SK-N-SH treated with all-trans-retinoic acid at 6 μM for 48 hours (cell line): ENCODE measurements at regions not wholly inside any gene's neighbourhood (a gene's known extent, or its start where the extent isn't known, plus 50 kb on each side); places are given as distances from the start of the nearest gene placed in this dataset.

ENCODE experiments used
- ATAC-seq: fragments of 200-7000 bp; cut with Tn5 transposase; 3 replicates; pipeline ENCODE4 v1.9.1; 2020; ENCODE audit warnings: mild to moderate bottlenecking, moderate library complexity
- ARNTL ChIP-seq: fragments of 450-650 bp; formaldehyde crosslinking; IDR thresholded peaks from 2 replicates; pipeline ENCODE4 v1.5.0; 2020; ENCODE audit warnings: low read depth, mild to moderate bottlenecking, moderate library complexity, borderline replicate concordance
- BACH2 ChIP-seq: fragments of 250-450 bp; sonication (Bioruptor Pico); IDR thresholded peaks from 2 replicates; pipeline ENCODE4 v1.9.0; 2021; ENCODE audit warnings: mild to moderate bottlenecking, borderline replicate concordance
- CSDC2 ChIP-seq: fragments of 250-450 bp; sonication (Bioruptor Pico); IDR thresholded peaks from 2 replicates; pipeline ENCODE4 v1.5.0; 2020; ENCODE audit warnings: mild to moderate bottlenecking, moderate library complexity
- ESRRG ChIP-seq: fragments of 250-450 bp; sonication (Bioruptor Pico); IDR thresholded peaks from 2 replicates; pipeline ENCODE4 v1.6.1; 2021; ENCODE audit warnings: mild to moderate bottlenecking
- ISL1 ChIP-seq: fragments of 250-450 bp; sonication (Bioruptor Pico); IDR thresholded peaks from 2 replicates; pipeline ENCODE4 v2.1.2; 2022; ENCODE audit warnings: mild to moderate bottlenecking, moderate library complexity
- OSR1 ChIP-seq: fragments of 250-450 bp; sonication (Bioruptor Pico); IDR thresholded peaks from 2 replicates; pipeline ENCODE4 v1.8.0; 2022; ENCODE audit warnings: moderate library complexity, mild to moderate bottlenecking, inconsistent platforms
- PPARA ChIP-seq: fragments of 250-450 bp; sonication (Bioruptor Pico); IDR thresholded peaks from 2 replicates; pipeline ENCODE4 v1.5.0; 2020; ENCODE audit warnings: mild to moderate bottlenecking, borderline replicate concordance
- SNAI2 ChIP-seq: fragments of 250-450 bp; sonication (Bioruptor Pico); IDR thresholded peaks from 2 replicates; pipeline ENCODE4 v1.5.0; 2020; ENCODE audit warnings: mild to moderate bottlenecking, moderate library complexity
- TCF4 ChIP-seq: fragments of 250-450 bp; sonication (Bioruptor Pico); IDR thresholded peaks from 2 replicates; pipeline ENCODE4 v1.8.0; 2021; ENCODE audit warnings: mild to moderate bottlenecking, moderate library complexity, borderline replicate concordance
- ZC3H10 ChIP-seq: fragments of 250-450 bp; sonication (Bioruptor Pico); IDR thresholded peaks from 2 replicates; pipeline ENCODE4 v1.5.1; 2021; ENCODE audit warnings: mild to moderate bottlenecking, moderate library complexity
- ZFP3 ChIP-seq: fragments of 250-450 bp; sonication (Bioruptor Pico); IDR thresholded peaks from 2 replicates; pipeline ENCODE4 v1.5.0; 2020; ENCODE audit warnings: mild to moderate bottlenecking, moderate library complexity
- ZFP30 ChIP-seq: fragments of 450-650 bp; formaldehyde crosslinking; IDR thresholded peaks from 2 replicates; pipeline ENCODE4 v1.5.0; 2022; ENCODE audit warnings: mild to moderate bottlenecking, moderate library complexity
- ZNF565 ChIP-seq: fragments of 450-650 bp; formaldehyde crosslinking; conservative IDR thresholded peaks from 2 replicates; pipeline ENCODE4 v1.5.0; 2020; ENCODE audit warnings: low read depth, mild to moderate bottlenecking, moderate library complexity
- ZNF70 ChIP-seq: fragments of 450-650 bp; formaldehyde crosslinking; IDR thresholded peaks from 2 replicates; pipeline ENCODE4 v1.5.0; 2020; ENCODE audit warnings: mild to moderate bottlenecking, moderate library complexity
- ZNF8 ChIP-seq: fragments of 450-650 bp; formaldehyde crosslinking; IDR thresholded peaks from 2 replicates; pipeline ENCODE4 v1.5.0; 2020; ENCODE audit warnings: mild to moderate bottlenecking, moderate library complexity
- TF ChIP-seq, protein P1 (sequence below): fragments of 250-450 bp; sonication (Bioruptor Pico); IDR thresholded peaks from 2 replicates; pipeline ENCODE4 v1.5.1; 2021; ENCODE audit warnings: mild to moderate bottlenecking, moderate library complexity
- TF ChIP-seq, protein P2 (sequence below): fragments of 250-450 bp; sonication (Bioruptor Pico); IDR thresholded peaks from 2 replicates; pipeline ENCODE4 v1.5.0; 2020; ENCODE audit warnings: mild to moderate bottlenecking, moderate library complexity
- TF ChIP-seq, protein P3 (sequence below): fragments of 250-450 bp; sonication (Bioruptor Pico); IDR thresholded peaks from 2 replicates; pipeline ENCODE4 v1.8.0; 2020; ENCODE audit warnings: mild to moderate bottlenecking, moderate library complexity, borderline replicate concordance
- TF ChIP-seq, protein P4 (sequence below): fragments of 250-450 bp; sonication (Bioruptor Pico); IDR thresholded peaks from 2 replicates; pipeline ENCODE4 v1.5.1; 2020; ENCODE audit warnings: low read depth, mild to moderate bottlenecking, moderate library complexity
- TF ChIP-seq, protein P5 (sequence below): fragments of 250-450 bp; sonication (Bioruptor Pico); IDR thresholded peaks from 2 replicates; pipeline ENCODE4 v1.8.0; 2021; ENCODE audit warnings: low read depth, mild to moderate bottlenecking, moderate library complexity, borderline replicate concordance

DNA sequence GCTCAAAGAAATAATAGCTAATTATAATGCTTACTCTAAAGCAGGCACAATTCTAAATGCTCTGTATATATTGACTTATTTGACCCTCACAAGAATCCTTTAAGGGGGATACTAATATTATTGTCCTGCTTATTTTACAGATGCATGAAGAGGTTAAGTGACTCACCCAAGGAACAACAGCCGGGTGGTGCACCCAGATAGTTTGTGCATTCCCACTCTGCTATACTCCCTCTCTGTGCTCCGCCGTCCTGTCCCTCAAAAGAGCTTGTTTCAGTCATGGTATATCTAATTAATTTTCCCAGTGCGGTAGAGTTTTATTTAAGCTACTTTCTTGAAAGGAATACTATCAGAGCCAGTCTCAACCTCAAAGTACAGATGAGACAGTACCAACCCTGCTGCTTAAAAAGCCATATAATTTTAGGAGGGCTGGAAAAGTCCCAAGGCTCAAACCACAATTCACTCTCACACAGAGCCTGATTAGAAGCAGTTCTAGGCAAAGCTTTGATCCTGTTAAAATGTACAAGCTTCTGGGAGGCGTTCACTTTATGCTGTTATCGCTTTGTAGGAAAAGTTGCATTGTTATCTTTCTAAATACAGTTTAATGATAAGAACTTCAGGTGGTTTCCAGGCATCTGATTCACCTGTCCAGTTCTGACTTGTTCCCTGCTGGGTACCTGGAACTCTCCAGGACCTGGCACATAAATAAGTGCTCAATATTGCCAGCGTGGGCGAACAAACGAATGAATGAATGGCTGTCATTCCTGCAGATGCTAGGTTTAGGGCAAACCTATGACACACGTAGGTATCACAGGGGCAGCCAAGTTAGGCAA, 261.5 kb upstream of the KLF14 start:
- no peak for ATAC-seq
- no peak for TF ChIP-seq ZFP30 (CRISPR knock-in tag)
- TF ChIP-seq, protein P1, sequence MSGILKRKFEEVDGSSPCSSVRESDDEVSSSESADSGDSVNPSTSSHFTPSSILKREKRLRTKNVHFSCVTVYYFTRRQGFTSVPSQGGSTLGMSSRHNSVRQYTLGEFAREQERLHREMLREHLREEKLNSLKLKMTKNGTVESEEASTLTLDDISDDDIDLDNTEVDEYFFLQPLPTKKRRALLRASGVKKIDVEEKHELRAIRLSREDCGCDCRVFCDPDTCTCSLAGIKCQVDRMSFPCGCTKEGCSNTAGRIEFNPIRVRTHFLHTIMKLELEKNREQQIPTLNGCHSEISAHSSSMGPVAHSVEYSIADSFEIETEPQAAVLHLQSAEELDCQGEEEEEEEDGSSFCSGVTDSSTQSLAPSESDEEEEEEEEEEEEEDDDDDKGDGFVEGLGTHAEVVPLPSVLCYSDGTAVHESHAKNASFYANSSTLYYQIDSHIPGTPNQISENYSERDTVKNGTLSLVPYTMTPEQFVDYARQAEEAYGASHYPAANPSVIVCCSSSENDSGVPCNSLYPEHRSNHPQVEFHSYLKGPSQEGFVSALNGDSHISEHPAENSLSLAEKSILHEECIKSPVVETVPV (CRISPR knock-in tag): no peak
- TF ChIP-seq OSR1 (CRISPR knock-in tag): no peak
- no peak for TF ChIP-seq ARNTL (CRISPR knock-in tag)
- TF ChIP-seq ZNF70 (CRISPR knock-in tag): no peak
- no peak for TF ChIP-seq ZFP3
- no peak for TF ChIP-seq PPARA (CRISPR knock-in tag)
- no peak for TF ChIP-seq ESRRG
- no peak for TF ChIP-seq BACH2 (CRISPR knock-in tag)
- no peak for TF ChIP-seq SNAI2 (CRISPR knock-in tag)
- TF ChIP-seq ZNF565: no peak
- TF ChIP-seq ISL1 (CRISPR knock-in tag): no peak
- TF ChIP-seq, protein P2, sequence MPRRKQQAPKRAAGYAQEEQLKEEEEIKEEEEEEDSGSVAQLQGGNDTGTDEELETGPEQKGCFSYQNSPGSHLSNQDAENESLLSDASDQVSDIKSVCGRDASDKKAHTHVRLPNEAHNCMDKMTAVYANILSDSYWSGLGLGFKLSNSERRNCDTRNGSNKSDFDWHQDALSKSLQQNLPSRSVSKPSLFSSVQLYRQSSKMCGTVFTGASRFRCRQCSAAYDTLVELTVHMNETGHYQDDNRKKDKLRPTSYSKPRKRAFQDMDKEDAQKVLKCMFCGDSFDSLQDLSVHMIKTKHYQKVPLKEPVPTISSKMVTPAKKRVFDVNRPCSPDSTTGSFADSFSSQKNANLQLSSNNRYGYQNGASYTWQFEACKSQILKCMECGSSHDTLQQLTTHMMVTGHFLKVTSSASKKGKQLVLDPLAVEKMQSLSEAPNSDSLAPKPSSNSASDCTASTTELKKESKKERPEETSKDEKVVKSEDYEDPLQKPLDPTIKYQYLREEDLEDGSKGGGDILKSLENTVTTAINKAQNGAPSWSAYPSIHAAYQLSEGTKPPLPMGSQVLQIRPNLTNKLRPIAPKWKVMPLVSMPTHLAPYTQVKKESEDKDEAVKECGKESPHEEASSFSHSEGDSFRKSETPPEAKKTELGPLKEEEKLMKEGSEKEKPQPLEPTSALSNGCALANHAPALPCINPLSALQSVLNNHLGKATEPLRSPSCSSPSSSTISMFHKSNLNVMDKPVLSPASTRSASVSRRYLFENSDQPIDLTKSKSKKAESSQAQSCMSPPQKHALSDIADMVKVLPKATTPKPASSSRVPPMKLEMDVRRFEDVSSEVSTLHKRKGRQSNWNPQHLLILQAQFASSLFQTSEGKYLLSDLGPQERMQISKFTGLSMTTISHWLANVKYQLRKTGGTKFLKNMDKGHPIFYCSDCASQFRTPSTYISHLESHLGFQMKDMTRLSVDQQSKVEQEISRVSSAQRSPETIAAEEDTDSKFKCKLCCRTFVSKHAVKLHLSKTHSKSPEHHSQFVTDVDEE (CRISPR knock-in tag): no peak

DNA sequence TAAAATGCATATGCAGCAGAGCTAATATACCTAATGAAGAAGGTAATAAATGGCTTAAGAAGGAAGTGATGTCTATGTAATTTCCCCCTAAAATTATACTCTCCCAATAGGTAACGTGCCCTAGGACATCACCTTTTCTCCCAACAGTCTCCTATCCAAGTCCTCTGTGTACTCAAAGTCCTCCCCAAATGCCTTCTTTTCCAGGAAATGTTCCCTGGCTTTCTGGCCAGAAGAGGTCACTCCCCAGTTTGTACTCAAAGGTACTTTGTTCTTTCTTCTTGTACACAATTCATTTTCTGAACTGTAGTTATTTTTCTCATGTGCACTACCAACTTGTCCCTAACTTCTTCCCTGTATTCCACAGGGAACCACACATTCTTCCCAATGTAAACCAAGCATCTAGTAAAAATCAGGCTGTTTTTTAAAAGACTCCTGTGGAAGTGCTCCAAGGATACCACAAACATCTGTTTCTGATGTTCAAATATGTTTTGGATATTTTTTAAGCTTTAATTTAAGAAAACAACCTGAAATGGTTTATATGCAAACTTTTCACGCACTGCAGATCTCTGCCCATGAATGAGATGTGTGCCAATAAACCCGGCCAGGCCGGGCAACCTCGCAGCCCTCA, 262.3 kb upstream of the KLF14 start:
- ATAC-seq: peak; percentile 13; the same call in 2 of the 3 replicates
- TF ChIP-seq ZNF8 (CRISPR knock-in tag): no peak
- TF ChIP-seq ZFP30 (CRISPR knock-in tag): no peak
- TF ChIP-seq TCF4 (CRISPR knock-in tag): no peak

GRCh38 chr7:130996833-130997231, 262.8 kb upstream of the KLF14 start:
- TF ChIP-seq SNAI2 (CRISPR knock-in tag) (peak; percentile 56; the same call in 1 of the 2 replicates), TCF4 (CRISPR knock-in tag) (no peak), ZFP3 (no peak), ISL1 (CRISPR knock-in tag) (peak; percentile 57)
- ATAC-seq: peak; percentile 54

DNA sequence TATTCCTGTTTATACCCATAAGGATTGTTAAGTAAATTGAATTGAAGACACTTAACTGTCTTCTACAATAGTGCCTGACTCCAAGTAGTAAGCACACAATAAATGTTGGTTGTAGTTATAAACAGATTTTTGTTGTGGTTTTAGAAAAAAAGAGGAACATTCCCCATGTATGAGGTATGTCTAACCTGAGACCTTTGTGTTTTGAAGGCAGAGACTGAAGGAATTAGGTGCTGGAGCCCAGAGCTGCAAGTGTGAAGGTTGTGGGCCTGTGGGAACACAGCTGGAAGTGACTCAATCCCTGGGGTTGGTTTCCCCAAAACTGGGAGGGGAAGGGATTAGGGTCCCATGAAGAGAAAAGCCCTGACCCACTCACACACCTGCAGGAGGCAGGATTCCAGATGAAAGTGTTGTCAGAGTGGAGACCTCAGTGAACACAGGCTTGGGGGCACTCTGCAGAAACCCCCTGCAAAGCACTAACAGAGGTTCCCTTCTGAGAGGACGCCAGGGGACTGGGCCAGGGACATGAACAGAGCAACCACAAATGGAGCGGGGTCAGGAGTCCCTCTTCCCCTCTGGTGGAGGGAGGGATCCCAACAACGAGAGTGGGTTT, 265.1 kb upstream of the KLF14 start:
- TF ChIP-seq ESRRG (no peak), TCF4 (CRISPR knock-in tag) (no peak), ZC3H10 (CRISPR knock-in tag) (no peak), BACH2 (CRISPR knock-in tag) (no peak), CSDC2 (CRISPR knock-in tag) (no peak), ZNF8 (CRISPR knock-in tag) (no peak), PPARA (CRISPR knock-in tag) (no peak)
- TF ChIP-seq, protein P3, sequence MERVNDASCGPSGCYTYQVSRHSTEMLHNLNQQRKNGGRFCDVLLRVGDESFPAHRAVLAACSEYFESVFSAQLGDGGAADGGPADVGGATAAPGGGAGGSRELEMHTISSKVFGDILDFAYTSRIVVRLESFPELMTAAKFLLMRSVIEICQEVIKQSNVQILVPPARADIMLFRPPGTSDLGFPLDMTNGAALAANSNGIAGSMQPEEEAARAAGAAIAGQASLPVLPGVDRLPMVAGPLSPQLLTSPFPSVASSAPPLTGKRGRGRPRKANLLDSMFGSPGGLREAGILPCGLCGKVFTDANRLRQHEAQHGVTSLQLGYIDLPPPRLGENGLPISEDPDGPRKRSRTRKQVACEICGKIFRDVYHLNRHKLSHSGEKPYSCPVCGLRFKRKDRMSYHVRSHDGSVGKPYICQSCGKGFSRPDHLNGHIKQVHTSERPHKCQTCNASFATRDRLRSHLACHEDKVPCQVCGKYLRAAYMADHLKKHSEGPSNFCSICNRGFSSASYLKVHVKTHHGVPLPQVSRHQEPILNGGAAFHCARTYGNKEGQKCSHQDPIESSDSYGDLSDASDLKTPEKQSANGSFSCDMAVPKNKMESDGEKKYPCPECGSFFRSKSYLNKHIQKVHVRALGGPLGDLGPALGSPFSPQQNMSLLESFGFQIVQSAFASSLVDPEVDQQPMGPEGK (CRISPR knock-in tag): no peak
- TF ChIP-seq, protein P4, sequence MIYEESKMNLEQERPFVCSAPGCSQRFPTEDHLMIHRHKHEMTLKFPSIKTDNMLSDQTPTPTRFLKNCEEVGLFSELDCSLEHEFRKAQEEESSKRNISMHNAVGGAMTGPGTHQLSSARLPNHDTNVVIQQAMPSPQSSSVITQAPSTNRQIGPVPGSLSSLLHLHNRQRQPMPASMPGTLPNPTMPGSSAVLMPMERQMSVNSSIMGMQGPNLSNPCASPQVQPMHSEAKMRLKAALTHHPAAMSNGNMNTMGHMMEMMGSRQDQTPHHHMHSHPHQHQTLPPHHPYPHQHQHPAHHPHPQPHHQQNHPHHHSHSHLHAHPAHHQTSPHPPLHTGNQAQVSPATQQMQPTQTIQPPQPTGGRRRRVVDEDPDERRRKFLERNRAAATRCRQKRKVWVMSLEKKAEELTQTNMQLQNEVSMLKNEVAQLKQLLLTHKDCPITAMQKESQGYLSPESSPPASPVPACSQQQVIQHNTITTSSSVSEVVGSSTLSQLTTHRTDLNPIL (CRISPR knock-in tag): no peak
- TF ChIP-seq, protein P5, sequence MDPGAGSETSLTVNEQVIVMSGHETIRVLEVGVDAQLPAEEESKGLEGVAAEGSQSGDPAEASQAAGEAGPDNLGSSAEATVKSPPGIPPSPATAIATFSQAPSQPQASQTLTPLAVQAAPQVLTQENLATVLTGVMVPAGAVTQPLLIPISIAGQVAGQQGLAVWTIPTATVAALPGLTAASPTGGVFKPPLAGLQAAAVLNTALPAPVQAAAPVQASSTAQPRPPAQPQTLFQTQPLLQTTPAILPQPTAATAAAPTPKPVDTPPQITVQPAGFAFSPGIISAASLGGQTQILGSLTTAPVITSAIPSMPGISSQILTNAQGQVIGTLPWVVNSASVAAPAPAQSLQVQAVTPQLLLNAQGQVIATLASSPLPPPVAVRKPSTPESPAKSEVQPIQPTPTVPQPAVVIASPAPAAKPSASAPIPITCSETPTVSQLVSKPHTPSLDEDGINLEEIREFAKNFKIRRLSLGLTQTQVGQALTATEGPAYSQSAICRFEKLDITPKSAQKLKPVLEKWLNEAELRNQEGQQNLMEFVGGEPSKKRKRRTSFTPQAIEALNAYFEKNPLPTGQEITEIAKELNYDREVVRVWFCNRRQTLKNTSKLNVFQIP (CRISPR knock-in tag): no peak
- TF ChIP-seq, protein P1 (CRISPR knock-in tag): no peak
- peak; percentile 44 for ATAC-seq
